Osteocyte (in vitro differentiated cells): ENCODE measurements at regions not wholly inside any gene's neighbourhood (a gene's known extent, or its start where the extent isn't known, plus 50 kb on each side); places are given as distances from the start of the nearest gene placed in this dataset.

Experiments used
- DNase-seq: peaks from one replicate; pipeline ENCODE4 v3.0.0; 2021; ENCODE audit warnings: mixed read lengths; ENCODE audit not compliant: unreplicated experiment; ENCODE audit errors: extremely low spot score
- H3K27ac Mint-ChIP-seq: one replicate; pipeline ENCODE4 v1.8.0; 2021; ENCODE audit warnings: mild to moderate bottlenecking, mixed read lengths; ENCODE audit not compliant: unreplicated experiment
- H3K27me3 Mint-ChIP-seq: one replicate; pipeline ENCODE4 v1.8.0; 2021; ENCODE audit warnings: mixed read lengths; ENCODE audit not compliant: unreplicated experiment
- H3K36me3 Mint-ChIP-seq: one replicate; pipeline ENCODE4 v1.8.0; 2021; ENCODE audit warnings: mixed read lengths; ENCODE audit not compliant: unreplicated experiment
- H3K4me1 Mint-ChIP-seq: one replicate; pipeline ENCODE4 v1.8.0; 2021; ENCODE audit warnings: mixed read lengths; ENCODE audit not compliant: unreplicated experiment
- H3K4me3 Mint-ChIP-seq: one replicate; pipeline ENCODE4 v1.8.0; 2021; ENCODE audit warnings: mild to moderate bottlenecking, moderate library complexity, mixed read lengths; ENCODE audit not compliant: unreplicated experiment
- H3K9me3 Mint-ChIP-seq: one replicate; pipeline ENCODE4 v1.8.0; 2021; ENCODE audit warnings: mixed read lengths; ENCODE audit not compliant: unreplicated experiment
- TF ChIP-seq, protein P1 (sequence below): fragments of 200-600 bp; sonication (generic); IDR thresholded peaks from 2 replicates; pipeline ENCODE4 v1.5.0; 2021; ENCODE audit warnings: antibody characterized with exemption, mild to moderate bottlenecking, moderate library complexity

DNA sequence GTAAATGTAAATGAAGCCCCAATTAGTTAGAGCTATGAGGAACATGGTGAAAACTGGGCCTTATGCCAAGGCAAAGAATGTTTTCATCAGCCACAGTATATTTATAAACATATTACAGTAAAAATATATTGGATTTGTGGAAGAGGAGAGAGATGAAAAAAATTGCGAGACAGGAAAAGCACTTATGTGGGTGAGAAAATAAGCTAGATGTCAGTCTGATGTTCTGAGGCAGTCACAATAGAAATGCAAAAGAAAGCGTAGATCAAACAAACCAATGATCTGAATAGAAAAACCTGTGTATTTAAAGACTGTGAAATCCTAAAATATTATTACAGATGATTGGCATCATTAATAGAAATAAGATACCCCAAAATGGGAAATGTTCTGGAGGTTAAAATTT lies 1332.5 kb downstream of the SLITRK5 start:
- Mint-ChIP-seq H3K27me3 (no peaks in the 10 kb centered on the region), H3K9me3 (no peaks in the 10 kb centered on the region), H3K27ac (no peak overlapping the region), H3K4me3 (no peak overlapping the region), H3K36me3 (no peaks in the 10 kb centered on the region), H3K4me1 (no peaks in the 10 kb centered on the region)
- TF ChIP-seq, protein P1, sequence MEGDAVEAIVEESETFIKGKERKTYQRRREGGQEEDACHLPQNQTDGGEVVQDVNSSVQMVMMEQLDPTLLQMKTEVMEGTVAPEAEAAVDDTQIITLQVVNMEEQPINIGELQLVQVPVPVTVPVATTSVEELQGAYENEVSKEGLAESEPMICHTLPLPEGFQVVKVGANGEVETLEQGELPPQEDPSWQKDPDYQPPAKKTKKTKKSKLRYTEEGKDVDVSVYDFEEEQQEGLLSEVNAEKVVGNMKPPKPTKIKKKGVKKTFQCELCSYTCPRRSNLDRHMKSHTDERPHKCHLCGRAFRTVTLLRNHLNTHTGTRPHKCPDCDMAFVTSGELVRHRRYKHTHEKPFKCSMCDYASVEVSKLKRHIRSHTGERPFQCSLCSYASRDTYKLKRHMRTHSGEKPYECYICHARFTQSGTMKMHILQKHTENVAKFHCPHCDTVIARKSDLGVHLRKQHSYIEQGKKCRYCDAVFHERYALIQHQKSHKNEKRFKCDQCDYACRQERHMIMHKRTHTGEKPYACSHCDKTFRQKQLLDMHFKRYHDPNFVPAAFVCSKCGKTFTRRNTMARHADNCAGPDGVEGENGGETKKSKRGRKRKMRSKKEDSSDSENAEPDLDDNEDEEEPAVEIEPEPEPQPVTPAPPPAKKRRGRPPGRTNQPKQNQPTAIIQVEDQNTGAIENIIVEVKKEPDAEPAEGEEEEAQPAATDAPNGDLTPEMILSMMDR, result no peak
- DNase-seq, result no peak

DNA sequence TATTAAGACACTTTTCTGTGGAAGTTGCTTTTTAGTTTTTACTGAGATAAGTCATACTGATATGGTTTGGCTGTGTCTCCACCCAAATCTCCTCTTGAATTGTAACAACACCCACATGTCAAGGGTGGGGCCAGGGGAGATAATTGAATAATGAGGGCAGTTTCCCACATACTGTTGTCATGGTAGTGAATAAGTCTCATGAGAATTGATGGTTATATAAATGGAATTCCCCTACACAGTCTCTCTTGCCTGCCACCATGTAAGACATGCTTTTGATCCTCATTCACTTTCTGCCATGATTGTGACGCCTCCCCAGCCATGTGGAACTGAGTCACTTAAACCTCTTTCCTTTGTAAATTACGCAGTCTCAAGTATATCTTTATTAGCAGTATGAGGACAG lies 1340.4 kb downstream of the SLITRK5 start:
- H3K27ac Mint-ChIP-seq, result no peak overlapping the region
- TF ChIP-seq, protein P1, result no peak
- no peak for DNase-seq
- H3K27me3 Mint-ChIP-seq, result no peaks in the 10 kb centered on the region
- H3K4me3 Mint-ChIP-seq, result no peak overlapping the region
- no peaks in the 10 kb centered on the region for H3K36me3 Mint-ChIP-seq
- H3K9me3 Mint-ChIP-seq, result peaks cover 5% of the 10 kb centered on the region
- H3K4me1 Mint-ChIP-seq, result no peaks in the 10 kb centered on the region

DNA sequence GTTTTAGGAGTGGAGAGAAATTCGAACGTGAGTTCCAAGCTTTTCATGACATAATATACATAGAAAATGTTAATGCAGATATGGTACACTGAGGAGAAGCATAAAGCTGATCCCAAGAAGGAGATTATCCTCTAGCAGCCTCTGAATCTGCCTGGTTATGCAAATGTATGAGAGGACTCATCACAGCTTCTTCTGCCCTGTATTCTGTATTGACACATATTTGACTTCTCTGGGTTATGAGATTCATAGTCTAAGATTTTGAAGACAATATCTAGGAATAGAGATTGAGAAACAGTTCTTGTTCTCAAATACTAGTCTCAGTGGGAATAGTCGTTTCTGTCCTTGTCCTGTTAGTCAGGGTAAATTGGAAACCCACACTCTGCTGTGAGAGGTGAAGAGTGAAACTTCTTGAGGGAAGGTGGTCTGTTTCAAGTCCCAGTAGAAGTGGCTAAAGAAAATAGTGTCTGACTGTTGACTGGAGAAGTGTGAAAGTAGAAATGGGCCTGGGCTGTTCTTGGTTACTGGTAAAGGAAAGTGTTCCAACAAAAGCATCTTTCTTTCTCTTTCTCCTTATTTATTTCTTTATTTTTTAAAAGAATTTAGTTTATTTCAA lies 1356.6 kb downstream of the SLITRK5 start:
- Mint-ChIP-seq H3K4me3 (no peak overlapping the region), H3K4me1 (no peaks in the 10 kb centered on the region), H3K36me3 (no peaks in the 10 kb centered on the region), H3K27me3 (no peaks in the 10 kb centered on the region), H3K9me3 (no peaks in the 10 kb centered on the region), H3K27ac (no peak overlapping the region)
- DNase-seq, result no peak
- TF ChIP-seq, protein P1, result no peak

DNA sequence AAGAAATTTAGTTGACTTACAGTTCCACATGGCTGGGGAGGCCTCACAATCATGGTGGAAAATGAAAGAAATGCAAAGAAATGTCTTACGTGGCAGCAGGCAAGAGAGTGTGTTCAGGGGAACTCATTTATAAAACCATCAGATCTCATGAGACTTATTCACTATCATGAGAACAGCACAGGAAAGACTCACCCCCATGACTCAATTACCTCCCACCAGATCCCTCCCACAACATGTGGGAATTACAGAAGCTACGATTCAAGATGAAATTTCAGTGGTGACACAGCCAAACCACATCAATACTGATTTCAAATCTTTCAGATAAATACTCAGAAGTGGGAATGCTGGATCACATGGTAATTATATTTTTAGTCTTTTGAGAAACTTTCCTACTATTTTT lies 1357.9 kb downstream of the SLITRK5 start:
- Mint-ChIP-seq H3K4me3 (no peak overlapping the region), H3K27me3 (no peaks in the 10 kb centered on the region), H3K4me1 (no peaks in the 10 kb centered on the region), H3K9me3 (peaks cover 8% of the 10 kb centered on the region), H3K27ac (no peak overlapping the region), H3K36me3 (no peaks in the 10 kb centered on the region)
- DNase-seq, result no peak
- TF ChIP-seq, protein P1, result no peak

DNA sequence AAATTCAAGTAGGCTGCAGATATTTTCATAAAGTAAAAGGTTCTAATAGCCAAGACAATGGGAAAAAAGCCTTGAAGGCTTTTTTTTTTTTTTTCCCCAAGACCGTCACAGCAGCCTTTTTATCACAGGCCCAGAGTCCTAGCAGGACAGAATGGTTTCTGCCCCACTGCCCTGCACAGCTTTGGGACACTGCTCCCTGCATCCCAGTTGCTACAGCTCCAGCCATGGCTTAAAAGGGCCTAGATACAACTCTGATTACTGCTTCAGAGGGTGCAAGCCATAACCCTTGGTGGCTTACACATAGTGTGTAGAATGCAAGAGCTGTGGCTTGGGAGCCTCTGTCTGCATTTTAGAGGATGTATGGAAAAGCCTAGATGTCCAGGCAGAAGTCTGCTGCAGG lies 1362.8 kb downstream of the SLITRK5 start:
- no peak overlapping the region for H3K4me3 Mint-ChIP-seq
- TF ChIP-seq, protein P1, result no peak
- H3K27ac Mint-ChIP-seq, result no peak overlapping the region
- no peaks in the 10 kb centered on the region for H3K36me3 Mint-ChIP-seq
- H3K4me1 Mint-ChIP-seq, result no peaks in the 10 kb centered on the region
- no peak for DNase-seq
- H3K27me3 Mint-ChIP-seq, result no peaks in the 10 kb centered on the region
- H3K9me3 Mint-ChIP-seq, result peaks cover 8% of the 10 kb centered on the region
